ENCODE measurements at regions not wholly inside any gene's neighbourhood (a gene's known extent, or its start where the extent isn't known, plus 50 kb on each side); places are given as distances from the start of the nearest gene placed in this dataset.

GRCh38 chrX:5672099-5672498 lies 556.6 kb downstream of the NLGN4X start:
- TF ChIP-seq POLR2A (IDR thresholded peaks at IDR 0.05): no peak
- no peak for TF ChIP-seq CTCF (IDR thresholded peaks at IDR 0.05)

Data from lower leg skin (tissue), 3 donors.